Myocyte (in vitro differentiated cells): ENCODE measurements at regions not wholly inside any gene's neighbourhood (a gene's known extent, or its start where the extent isn't known, plus 50 kb on each side); places are given as distances from the start of the nearest gene placed in this dataset.
"Not testable (repeated sequence)": the region's sequence is repeated elsewhere in the genome, so short reads cannot be mapped to it uniquely, and the experiment has no call there.

Source experiments
- DNase-seq: peaks from one replicate; pipeline ENCODE4 v3.0.0-alpha.2; 2012; ENCODE audit warnings: low read depth

DNA sequence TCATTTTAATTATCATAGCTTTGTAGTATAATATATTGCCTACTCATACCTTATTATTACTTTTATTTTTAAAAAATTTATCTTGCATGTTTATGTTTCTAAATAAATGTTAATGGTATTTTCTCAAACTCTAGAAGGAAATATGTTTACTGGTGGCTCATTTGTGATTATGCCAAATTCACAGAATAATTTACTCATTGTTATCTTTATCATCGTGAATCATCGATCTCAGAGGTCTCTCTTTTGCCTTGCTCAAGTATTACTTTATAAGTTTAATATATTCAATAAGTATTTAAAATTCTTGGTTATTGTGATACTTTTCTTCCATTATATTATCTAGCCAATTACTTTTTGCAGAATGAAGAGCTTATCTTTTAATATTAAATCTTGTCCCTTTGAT is 836.7 kb upstream of the ADAMTS5 start:
- DNase-seq, result no peak

DNA sequence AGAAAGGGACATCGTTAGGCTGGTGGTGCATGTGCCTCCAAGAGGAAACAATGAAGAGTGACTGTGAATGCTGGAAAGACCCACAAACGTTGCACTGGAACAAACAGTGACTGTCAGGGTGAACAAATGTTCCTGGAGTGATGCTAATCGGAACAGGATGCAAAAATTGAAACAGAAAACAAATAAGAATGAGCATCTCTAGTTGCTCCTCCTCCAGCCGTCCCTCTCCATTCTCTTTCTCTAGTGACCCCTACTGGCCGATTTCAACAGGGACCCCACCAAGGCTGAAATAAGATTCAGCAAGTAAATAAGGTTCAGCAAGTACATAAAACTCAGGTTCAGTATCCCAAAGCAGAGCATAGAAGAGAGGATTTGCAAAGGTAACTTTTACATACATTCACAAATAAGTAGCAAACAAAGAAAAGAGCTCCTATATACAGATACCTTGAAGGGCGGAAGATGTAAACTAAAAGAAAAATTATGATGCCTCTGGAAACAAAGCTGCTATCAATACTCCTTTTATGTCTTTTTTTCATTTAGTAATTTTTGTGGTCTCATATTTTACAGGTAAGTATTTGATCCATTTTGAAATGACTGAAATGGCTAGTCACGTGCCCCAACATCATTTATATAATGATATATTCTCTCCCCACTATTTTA is 836.1 kb upstream of the ADAMTS5 start:
- peak; percentile 78 for DNase-seq

DNA sequence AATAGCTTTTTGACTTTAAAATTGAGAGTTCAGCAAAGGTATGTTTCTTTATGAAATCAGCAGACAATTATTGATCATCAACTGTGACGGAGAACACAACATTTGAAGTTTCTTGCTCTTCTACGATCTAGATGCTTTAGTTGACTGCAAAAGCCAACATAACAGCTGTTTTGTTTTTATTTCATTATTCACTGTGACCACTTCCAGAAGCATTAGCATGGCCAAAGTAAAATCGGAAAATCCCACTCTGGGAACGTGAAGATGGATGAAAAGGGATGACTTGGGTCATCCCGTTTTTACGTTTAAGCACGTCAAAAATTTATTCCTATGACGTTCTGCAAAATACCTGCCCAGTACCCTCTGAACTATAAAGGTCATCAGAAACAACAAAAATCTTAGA is 833.0 kb upstream of the ADAMTS5 start:
- peak; percentile 18 for DNase-seq

DNA sequence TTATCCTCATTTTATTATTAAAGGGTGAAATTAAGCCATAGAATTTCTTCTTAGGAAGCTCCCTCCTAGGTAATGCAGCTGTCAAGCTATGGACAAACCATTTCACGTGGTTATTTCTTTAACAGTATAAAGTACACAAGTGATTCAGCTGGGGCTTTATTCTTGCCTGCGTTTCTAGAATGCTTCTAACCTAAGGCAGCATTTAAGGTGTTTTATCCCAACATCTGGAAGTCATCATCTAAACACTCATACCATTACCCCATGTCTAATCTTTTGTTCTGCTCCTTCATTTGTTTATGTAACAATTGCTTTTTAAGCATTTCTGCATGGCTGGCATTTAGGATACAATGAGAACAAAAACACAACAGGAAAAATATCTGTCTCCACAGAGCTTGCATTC is 829.2 kb upstream of the ADAMTS5 start:
- DNase-seq, result no peak

DNA sequence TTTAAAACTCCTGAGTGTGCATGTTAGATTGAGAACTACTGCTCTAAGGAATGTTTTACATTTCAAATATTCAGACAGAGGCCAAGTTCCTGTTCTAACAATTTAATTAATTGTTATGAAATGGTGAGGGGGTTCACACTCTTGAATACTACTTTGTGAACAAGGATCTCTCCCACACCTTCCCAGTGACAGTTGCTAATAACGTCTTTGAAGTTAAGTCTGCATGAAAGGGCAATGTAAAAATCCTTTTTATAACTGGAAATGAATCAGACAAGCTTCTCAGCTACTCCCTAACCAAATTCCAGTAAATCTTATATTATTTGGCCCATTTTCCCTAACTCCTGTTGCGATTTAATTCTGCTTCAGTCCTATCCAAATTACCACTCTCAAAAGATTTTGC is 828.5 kb upstream of the ADAMTS5 start:
- DNase-seq, result no peak

DNA sequence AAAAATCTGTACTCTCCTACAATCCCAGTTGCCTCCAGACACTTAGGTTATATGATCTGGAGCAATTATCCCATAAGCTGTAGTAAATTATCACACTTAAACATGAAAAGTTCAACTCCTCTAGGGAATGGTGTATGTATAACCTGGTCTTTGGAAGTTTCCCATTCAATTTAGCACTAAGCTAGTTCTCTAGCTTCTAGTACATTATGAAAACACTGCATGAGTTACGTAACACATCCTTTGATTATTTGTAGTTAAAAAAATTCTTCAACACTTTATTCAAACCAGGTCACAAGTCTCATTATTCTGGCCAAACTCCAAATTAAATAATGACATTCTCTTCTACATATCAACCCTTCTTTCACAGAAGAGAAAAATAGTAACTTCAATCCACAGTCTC is 827.0 kb upstream of the ADAMTS5 start:
- DNase-seq, result no peak

DNA sequence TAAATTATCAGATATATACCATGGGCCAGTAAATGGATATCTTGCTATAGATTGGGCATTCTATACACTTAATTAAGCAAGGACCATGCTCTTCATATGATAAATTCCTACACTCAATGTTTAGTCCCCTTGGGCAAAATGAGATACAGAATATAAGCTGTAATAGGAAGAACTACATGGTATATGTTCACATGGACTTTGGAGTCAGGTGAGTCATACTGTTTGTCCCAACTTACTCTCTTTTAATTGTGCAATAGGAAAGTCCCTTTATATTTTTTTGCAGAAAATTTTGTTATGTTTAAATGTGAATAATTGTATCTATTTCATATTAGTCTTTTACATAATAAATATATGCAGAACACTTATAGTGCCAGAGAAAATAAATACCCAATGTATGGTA is 820.2 kb upstream of the ADAMTS5 start:
- no peak for DNase-seq

DNA sequence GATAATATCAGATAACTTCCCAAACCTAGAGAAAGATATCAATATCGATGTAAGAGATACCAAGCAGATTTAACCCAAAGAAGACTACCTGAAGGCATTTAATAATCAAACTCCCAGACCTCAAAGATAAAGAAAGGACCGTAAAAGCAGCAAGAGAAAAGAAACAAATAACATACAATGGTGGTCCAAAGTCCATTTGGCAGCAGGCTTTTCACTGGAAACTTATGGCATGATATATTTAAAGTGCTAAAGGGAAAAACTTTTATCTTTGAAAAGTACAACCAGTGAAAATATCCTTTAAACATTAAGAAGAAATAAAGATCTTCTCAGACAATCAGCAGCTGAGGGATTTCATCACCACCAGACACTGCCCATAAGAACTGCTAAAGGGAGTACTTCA is 812.7 kb upstream of the ADAMTS5 start:
- no peak for DNase-seq

DNA sequence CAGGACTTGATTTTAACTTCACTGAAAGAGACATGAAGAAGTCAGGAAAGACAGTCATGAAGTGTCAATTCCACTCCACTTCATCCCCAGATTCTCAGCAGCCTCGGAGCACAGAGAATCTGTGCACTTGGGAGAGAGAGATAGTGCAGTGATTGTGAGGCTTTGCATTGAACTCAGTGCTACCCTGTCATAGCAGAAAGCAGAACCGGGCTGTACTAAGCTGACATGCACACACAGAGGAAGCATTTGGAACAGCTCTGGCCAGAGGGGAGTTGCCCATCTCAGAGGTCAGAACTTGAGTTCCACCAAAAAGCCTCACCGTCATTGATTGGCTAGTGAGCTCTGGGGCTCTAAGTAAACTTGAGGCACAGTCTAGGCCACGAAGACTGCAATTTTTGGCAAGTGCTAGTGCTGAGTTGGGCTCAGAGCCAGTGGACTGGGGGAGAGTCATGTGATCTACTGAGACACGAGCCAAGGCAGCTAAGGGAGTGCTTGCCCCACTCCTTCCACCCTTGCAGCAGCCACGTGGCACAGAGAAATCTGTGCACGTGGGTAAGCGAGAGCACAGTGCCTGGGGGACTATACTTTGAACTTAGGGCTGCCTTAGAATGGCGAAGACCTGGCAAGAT is 810.2 kb upstream of the ADAMTS5 start:
- DNase-seq, result no peak

DNA sequence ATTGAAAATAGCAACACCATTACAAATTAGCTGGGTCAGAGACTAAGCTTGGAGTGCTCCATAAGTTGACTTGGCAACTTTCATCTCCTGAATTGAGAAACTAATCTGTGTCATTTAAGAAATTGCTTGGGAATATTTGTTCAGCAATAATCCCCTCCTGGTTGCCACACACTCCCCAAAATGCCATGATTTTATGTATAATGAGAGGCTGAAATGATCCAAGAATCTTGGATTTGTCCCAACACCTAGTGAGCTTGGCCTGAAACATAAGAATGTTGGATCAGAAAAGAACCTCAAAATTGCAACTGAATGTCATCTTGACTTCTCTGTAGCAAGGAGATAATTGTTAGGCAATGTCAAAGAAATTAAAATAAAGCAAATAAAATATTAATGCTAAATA is 805.9 kb upstream of the ADAMTS5 start:
- DNase-seq, result no peak

DNA sequence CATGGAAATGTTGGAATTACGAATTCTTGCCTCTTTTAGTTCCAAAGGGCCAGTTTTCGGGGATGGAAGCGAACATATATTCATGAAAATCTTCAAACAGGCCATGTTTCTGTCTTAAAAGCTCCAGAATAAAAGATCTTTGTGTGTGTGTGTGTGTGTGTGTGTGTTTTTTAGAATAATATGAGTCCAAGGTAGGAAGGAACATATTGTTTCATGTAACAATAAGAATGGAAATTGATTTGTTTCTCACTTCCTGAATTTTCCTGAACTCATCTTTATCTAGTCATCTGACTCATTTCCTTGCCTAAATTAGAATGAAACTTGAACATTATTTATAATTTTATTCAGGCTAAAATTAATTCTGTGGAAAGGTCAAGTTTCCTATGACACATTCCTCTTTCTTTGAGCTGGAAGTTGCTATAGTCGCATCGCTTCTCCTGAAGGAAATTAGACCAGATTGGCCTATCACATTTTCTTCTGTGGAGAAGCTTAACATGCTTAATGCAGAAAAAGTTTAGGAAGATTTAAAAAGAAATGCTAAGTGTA is 805.1 kb upstream of the ADAMTS5 start:
- no peak for DNase-seq

DNA sequence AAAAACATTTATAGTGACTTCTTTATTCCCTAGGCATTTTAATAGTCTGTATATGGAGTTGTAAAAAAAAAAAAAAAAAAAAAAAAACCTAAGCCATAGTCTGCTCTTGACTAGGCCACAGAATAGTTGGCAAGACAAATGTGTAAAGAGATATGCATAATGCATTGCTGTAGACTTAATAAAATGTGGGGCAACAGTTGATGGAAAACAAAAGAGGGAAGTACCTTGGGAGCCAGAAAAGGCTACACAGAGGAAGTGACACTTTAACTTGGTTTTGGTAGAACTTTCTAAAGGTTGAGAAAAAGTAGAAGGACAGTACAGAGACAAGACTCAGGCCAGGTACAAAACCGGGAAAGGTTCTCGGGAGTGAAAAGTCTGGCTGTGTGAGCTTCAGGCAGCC is 802.9 kb upstream of the ADAMTS5 start:
- DNase-seq, result no peak

DNA sequence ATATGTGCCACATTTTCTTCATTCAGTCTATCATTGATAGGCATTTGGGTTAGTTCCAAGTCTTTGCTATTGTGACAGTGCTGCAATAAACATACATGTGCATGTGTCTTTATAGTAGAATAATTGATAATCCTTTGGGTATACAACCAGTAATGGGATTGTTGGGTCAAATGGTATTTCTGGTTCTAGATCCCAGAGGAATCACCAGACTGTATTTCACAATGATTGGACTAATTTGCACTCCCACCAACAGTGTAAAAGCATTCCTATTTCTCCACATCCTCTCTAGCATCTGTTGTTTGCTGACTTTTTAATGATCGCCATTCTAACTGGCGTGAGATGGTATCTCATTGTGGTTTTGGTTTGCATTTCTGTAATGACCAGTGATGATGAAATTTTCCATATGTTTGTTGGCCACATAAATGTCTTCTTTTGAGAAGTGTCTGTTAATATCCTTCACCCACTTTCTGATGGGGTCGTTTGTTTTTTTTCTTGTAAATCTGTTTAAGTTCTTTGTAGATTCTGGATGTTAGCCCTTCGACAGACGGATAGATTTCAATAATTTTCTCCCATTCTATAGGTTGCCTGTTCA is 801.3 kb upstream of the ADAMTS5 start:
- not testable (repeated sequence) for DNase-seq

DNA sequence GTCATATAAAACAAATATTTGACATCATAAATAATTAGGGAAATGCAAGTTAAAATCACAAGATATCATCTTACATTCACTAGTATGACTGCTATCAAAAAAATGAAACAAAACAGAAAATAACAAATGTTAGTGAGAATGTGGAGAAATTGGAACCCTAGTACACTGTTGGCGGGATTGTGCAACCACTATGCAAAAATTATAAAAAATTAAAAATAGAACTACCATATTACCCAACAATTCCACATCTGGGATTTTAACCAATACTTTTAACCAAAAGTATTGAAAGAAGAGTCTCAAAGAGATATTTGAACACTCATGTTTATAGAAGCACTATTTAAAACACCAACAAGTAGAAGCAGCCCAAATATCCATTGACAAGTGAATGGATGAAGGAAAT is 797.2 kb upstream of the ADAMTS5 start:
- no peak for DNase-seq

DNA sequence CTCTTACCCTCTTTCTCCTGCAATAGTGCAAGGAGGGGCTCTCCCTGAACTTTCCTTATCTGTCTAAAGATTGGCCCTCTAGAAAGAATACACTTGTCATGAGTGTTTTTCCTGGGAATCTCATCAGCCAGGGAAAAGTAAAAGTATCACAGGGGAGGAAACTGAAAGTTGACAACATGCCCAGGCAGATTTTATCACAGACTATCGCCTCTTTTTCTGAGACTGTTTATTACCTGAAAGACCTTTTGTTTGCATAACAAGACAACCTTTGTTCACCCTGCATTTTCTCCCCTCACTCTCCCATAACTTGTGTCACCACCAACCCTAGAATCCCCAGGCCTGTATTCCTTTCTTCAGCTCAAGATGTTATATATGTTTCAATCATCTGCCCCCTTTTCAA is 794.7 kb upstream of the ADAMTS5 start:
- DNase-seq, result no peak

DNA sequence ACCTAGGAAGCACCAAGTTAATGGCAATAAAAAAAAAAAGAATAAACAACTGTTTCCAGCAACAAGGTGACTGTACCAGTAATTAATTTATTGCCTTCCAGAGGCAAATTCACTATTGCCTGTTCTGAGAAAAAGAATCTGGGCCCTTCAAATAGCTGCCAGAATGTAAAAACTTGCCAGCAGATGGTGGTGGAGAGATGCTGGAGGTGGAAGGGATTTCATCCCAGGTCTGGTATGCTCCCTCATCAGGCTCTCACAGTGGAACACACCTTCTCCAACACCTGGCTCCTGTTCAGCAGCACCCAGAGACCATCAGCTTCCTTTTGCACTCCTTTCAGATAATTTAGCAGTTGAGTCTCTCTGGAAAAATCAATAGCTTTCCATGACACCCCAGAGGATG is 792.9 kb upstream of the ADAMTS5 start:
- no peak for DNase-seq

DNA sequence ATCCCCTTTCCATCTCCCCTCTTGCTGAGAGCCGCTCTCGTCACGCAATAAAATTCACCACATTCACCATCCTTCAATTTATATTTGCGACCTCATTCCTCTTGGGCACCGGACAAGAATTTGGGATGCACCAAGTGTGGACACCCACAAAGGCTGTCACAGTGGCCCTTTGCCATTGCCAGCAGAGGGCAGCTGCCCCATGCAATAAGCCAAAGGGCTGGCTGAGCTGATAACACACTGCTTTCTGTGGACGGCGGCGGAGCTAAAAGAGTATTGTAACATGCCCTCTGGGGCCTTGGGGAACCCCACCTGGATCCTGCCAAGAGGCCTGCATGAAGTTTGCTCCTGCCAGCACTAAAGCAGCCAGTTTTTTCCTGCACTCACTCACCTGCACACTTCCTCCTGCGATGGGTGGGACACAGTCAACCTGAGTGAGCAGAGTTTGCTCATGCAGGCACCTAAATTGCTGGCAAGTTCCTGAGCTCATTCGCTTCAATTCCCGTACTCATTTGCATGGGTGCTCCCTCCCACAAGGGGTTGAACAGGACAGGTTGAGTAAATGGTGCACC is 792.3 kb upstream of the ADAMTS5 start:
- DNase-seq, result no peak

DNA sequence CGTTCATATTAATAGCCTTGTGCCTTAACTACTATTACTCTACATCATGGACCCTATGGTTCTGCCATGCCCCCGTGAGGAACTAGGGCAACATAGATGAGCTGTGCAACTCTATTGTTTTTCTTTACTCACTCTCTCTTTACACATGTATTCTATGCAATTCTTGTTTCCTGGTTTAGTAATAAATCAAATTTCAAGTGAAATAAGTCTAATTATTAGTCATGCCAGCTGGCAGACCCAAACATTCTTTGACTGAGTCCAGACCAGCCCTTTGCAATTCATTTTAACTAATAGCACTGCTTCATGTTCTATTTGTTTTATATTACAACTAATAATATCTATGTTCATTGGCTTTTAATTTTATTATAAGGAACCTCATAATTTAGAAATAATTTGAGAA is 789.3 kb upstream of the ADAMTS5 start:
- no peak for DNase-seq

DNA sequence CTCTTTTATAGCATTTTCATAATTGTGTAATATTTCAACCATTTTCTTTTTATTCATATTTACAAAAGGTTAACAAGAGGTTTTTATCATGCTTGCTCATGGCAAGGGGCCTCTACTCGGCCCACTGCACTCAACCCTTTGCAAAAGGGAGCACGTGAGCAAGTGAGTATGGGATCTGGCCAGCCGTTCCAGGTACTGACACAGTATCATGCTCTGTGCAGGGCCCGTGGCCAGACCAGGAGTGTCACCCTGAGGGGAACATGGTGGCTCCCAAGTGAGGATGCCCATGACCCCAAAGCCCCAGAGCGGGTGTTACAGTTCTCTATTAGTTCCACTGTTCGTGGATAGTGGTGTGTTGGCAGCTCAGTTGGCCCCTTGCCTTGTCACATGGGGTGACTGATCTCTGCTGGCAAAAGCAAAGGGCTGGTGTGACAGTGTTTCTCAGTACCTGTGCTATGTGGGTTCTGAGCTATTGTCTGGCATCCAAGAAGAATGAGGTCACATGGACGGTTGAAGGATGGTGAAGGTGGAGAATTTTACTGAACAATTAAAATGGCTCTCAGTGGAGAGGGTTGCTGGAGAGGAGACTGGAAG is 777.2 kb upstream of the ADAMTS5 start:
- DNase-seq, result no peak

DNA sequence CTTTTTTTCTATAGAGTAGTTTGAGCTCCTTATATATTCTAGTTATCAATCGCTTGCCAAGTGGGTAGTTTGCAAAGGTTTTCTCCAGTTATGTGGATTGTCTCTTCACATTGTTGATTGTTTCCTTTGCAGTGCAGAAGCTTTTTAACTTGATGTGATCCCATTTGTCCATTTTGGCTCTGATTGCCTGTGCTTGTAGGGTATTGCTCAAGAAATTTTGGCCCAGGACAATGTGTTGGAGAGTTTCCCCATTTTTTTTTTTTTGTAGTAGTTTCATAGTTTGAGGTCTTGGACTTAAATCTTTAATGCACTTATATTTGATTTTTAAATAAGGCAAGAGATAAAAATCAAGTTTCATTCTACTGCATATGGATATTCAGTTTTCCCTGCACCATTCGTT is 774.8 kb upstream of the ADAMTS5 start:
- DNase-seq, result no peak

DNA sequence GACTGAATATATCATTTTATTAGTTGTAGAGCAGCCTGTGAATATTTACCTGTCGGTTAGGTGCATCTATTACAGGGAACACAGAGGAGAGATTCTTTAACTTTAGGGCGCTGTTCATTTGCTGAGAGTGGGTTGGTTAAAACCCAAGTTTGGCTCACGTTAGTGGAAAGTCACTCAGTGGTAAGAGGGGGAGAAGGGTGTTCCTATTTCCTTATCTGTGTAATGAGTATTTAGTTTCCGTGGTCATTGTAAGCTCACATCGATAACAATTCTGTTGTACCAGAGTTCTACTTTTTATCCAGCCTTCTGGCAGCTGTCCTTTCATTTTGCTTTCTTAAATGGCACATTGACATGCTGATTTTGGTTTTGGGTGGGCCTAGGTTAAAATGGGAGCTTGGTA is 773.2 kb upstream of the ADAMTS5 start:
- peak; percentile 5 for DNase-seq

DNA sequence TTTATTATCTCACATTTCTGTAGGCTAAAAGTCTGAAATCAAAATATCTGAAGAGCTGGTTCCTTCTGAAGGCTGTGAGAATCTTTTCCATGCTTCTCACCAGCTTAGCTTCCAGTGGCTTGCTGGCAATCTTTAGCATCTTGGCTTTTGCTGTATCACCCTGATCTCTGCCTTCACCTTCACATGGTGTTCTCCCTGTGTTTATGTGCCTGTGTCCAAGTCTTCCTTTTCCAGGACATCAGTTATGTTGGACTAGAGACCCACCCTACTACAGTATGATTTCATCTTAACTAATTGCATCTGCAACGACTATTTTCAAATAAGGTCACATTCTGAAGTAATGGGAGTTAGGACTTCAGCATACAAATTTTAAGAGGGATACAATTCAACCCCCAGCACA is 772.3 kb upstream of the ADAMTS5 start:
- no peak for DNase-seq
